ENCODE measurements at regions not wholly inside any gene's neighbourhood (a gene's known extent, or its start where the extent isn't known, plus 50 kb on each side); places are given as distances from the start of the nearest gene placed in this dataset.

DNA sequence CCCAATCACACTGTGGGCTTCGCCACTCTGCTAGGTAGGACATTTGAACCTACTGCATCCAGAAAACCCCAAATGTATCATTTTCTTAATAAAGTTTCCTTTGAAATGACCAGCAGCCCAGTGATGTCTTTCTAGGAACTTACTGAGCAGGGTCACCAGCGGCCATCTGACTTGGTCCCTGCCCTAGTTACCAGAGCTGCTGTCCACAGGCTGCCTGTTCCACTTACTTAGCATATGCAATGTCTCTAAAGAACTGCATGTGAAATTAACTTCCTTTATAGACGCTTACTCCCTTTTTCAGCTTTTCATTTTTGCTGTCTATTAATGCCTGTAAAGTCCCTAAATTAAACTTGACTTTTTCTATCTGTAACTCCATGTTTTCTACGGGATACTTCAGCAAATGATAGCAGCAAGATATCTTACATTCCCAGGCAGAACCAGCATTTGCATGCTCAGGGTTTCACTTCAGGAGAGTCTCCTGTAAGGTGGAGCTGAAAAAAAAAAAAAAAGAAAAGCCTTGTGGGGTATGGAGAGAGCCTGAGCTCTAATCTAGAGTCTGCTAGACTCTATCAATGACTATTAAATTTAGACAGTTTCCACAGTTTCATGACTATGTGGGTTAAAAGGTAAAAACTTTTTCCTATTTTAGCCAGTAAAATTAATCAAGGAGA, 125.0 kb downstream of the FAT3 start:
- TF ChIP-seq, protein P1, sequence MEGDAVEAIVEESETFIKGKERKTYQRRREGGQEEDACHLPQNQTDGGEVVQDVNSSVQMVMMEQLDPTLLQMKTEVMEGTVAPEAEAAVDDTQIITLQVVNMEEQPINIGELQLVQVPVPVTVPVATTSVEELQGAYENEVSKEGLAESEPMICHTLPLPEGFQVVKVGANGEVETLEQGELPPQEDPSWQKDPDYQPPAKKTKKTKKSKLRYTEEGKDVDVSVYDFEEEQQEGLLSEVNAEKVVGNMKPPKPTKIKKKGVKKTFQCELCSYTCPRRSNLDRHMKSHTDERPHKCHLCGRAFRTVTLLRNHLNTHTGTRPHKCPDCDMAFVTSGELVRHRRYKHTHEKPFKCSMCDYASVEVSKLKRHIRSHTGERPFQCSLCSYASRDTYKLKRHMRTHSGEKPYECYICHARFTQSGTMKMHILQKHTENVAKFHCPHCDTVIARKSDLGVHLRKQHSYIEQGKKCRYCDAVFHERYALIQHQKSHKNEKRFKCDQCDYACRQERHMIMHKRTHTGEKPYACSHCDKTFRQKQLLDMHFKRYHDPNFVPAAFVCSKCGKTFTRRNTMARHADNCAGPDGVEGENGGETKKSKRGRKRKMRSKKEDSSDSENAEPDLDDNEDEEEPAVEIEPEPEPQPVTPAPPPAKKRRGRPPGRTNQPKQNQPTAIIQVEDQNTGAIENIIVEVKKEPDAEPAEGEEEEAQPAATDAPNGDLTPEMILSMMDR (conservative IDR thresholded peaks at IDR 0.05; ENCODE audit: low read depth, low read length): no peak
- no peak for DNase-seq (ENCODE audit: low read depth)
- H3K4me3 ChIP-seq (ENCODE audit: low read depth, low read length): no peak overlapping the region

DNA sequence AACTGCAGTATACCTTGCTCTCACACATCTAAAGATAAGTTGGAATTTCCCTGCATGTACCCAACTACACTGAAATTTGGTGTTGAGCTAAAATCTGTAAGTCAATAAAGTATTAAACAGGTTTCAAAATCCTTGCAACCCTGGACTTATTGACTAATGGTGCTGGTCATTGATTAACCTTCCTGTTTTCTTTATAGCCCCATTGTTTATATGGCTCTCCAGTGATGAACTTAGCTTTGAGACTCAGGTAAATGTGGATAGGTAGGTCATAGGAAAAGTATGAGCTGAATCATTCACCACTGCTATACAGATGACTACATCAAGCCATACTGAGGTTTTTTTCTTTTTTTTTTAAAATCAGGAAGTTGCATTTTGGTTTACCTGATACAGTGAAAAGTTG, 132.7 kb downstream of the FAT3 start:
- TF ChIP-seq, protein P1 (conservative IDR thresholded peaks at IDR 0.05; ENCODE audit: low read depth, low read length): no peak
- no peak overlapping the region for H3K4me3 ChIP-seq (ENCODE audit: low read depth, low read length)
- DNase-seq (ENCODE audit: low read depth): no peak

DNA sequence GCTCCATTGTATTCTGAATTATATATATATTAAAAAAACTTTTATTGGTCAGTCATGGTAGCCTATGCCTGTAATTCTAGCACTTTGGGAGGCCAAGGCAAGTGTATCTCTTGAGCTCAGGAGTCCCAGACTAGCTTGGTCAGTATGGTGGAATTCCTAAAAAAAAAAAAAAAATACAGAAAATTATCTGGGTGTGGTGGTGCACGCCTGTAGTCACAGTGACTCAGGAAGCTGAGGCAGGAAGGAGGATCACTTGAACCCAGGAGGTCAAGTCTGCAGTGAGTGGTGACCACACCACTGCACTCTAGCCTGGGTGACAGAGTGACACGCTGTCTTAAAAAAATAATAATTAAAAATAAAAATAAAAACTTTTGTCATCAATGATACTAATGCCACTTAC, 133.2 kb downstream of the FAT3 start:
- TF ChIP-seq, protein P1 (conservative IDR thresholded peaks at IDR 0.05; ENCODE audit: low read depth, low read length): no peak
- no peak for DNase-seq (ENCODE audit: low read depth)

DNA sequence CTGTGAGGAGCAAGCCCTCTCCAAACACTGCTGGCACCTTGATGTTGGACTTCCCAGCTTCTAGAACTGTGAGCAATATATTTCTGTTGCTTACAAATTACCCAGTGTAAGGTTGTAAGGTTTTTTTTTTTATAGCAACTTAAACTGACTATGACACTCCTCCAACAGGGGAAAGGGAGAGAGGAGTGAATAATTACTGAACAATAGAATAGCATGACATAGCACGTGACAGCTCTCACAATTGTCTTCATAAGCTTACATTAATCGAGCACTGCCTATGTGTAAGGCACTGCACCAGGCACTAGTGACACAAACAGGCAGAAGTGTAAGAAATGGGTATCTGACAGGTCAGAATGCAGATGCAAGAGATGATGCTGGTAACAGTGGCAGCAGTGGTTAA, 136.9 kb downstream of the FAT3 start:
- H3K4me3 ChIP-seq (ENCODE audit: low read depth, low read length): no peak overlapping the region
- DNase-seq (ENCODE audit: low read depth): no peak
- TF ChIP-seq, protein P1 (conservative IDR thresholded peaks at IDR 0.05; ENCODE audit: low read depth, low read length): no peak

More for the DNA sequence above, 133.2 kb downstream of the FAT3 start:
- H3K4me3 ChIP-seq (ENCODE audit: low read depth, low read length): no peak overlapping the region

DNA sequence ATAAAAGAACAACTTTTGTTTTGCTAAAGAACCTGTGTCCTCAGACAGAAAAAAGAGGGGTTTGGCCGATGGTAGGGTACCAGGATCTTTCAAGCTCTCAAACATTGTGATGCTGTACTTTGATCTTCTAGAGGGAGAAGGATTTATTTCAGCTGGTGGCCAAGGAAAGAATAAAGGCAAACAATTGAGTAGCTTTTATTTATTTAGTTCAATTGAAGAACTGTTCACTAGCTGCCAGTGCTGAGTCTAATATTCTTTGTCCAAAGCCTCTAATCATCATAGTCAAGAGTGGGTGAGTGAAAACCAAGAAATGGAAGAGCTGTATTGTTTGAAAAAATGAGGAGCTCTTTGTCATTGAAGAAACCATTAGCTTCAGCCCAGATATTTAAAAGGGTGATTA, 138.4 kb downstream of the FAT3 start:
- TF ChIP-seq, protein P1 (conservative IDR thresholded peaks at IDR 0.05; ENCODE audit: low read depth, low read length): no peak
- H3K4me3 ChIP-seq (ENCODE audit: low read depth, low read length): no peak overlapping the region
- DNase-seq (ENCODE audit: low read depth): no peak

DNA sequence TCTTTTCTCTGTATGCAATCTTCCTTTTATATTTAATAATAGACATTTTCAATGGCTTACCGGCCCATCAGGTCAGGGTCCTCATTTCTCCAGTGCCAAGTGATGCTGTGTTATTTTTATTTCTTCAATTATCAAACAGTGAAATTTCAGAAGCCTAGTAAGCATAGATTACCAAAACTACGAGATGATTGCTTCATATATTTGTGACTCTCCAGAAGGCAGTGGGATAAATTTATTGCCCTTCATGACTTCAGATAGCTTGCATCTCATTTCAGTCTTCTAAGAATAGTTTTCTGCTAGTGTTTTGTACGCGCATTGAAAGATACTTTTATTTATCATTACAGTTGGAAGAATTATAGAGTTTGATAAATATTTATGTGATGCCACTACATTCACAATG, 139.6 kb downstream of the FAT3 start:
- no peak for DNase-seq (ENCODE audit: low read depth)
- no peak overlapping the region for H3K4me3 ChIP-seq (ENCODE audit: low read depth, low read length)
- TF ChIP-seq, protein P1 (conservative IDR thresholded peaks at IDR 0.05; ENCODE audit: low read depth, low read length): no peak

DNA sequence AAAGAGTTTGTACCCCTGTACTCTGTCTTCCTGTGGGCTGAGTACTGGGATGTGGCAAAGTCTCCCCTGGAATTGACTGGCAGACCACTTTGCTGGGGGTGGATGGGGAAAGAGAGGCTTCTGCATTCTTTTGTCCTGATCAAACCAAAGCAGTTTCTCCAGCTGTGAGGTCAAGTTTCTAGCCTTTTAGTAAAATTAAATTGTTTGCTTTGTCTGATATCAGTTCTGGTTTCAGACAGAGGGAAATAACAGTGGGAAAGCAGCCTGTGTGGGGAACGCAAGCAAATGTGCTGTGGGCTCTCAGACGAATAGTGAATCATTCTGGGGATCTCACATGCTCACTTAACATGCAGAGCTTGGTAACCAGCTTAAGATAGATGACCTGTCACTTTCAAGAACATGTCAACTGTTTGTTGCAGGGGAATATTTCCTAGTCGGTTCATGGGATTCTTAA, 151.6 kb downstream of the FAT3 start:
- no peak overlapping the region for H3K4me3 ChIP-seq (ENCODE audit: low read depth, low read length)
- DNase-seq (ENCODE audit: low read depth): peak; percentile 84
- TF ChIP-seq, protein P1 (conservative IDR thresholded peaks at IDR 0.05; ENCODE audit: low read depth, low read length): no peak

Measured in choroid plexus epithelial cell (primary cell).